Gastroesophageal sphincter (tissue), 4 donors: ENCODE measurements at regions not wholly inside any gene's neighbourhood (a gene's known extent, or its start where the extent isn't known, plus 50 kb on each side); places are given as distances from the start of the nearest gene placed in this dataset.
"Not testable (repeated sequence)": the region's sequence is repeated elsewhere in the genome, so short reads cannot be mapped to it uniquely, and the experiment has no call there.

Experiments used
- ATAC-seq: fragments of 150-250 bp; one replicate; pipeline ENCODE4 v1.9.1; 2016; ENCODE audit warnings: mild to moderate bottlenecking, moderate library complexity
- H3K27ac ChIP-seq, 4 donors: fragments of 200-600 bp; sonication (generic) in 3 of 4; 1 replicate in 3 of 4; 2 replicates in 1 of 4; pipeline ENCODE4 v1.5.1; 2016 to 2019
- H3K27me3 ChIP-seq: fragments of 200-600 bp; sonication (generic); one replicate; pipeline ENCODE4 v1.5.1; 2019
- H3K36me3 ChIP-seq, 2 donors: fragments of 200-600 bp; sonication (generic); one replicate each; pipeline ENCODE4 v1.5.1; 2019; ENCODE audit warnings: control low read depth in 1 of 2
- H3K4me1 ChIP-seq, 3 donors: fragments of 200-600 bp; sonication (generic); 1 replicate in 2 of 3; 2 replicates in 1 of 3; pipeline ENCODE4 v1.5.1; 2016 to 2019; ENCODE audit warnings: control low read depth in 2 of 3
- H3K4me3 ChIP-seq, 2 donors: fragments of 200-600 bp; sonication (generic); one replicate each; pipeline ENCODE4 v1.5.1; 2019; ENCODE audit warnings: mild to moderate bottlenecking in 1 of 2, moderate library complexity in 1 of 2
- H3K9me3 ChIP-seq, 3 donors: fragments of 200-600 bp; sonication (generic); one replicate each; pipeline ENCODE4 v1.5.1; 2017 to 2019; ENCODE audit warnings: control low read depth in 2 of 3
- CTCF ChIP-seq, 4 experiments: fragments of 200-600 bp in 2 of 4; fragments of 450-650 bp in 2 of 4; sonication (generic) in 1 of 4; IDR thresholded peaks; one replicate each; pipeline ENCODE4 v1.5.1; 2017 to 2019; ENCODE audit warnings: antibody characterized with exemption in 4 of 4, mild to moderate bottlenecking in 2 of 4, moderate library complexity in 2 of 4
- EP300 ChIP-seq: sonication (generic); formaldehyde crosslinking; IDR thresholded peaks from one replicate; pipeline ENCODE4 v1.6.1; 2017; ENCODE audit warnings: antibody characterized with exemption, mild to moderate bottlenecking
- POLR2A ChIP-seq, 2 donors: fragments of 450-650 bp; IDR thresholded peaks; one replicate each; pipeline ENCODE4 v1.6.1; 2017; ENCODE audit warnings: antibody characterized with exemption in 2 of 2, mild to moderate bottlenecking in 2 of 2, moderate library complexity in 1 of 2
- POLR2AphosphoS5 ChIP-seq: sonication (generic); formaldehyde crosslinking; IDR thresholded peaks from one replicate; pipeline ENCODE4 v1.6.1; 2017; ENCODE audit warnings: antibody characterized with exemption
- WGBS, 2 donors: methylation state at CpG; one replicate each; pipeline ENCODE4 v1.1.5; 2018; ENCODE audit warnings: low coverage in 1 of 2; 5-methylcytosine and 5-hydroxymethylcytosine counted together

- Histone ChIP-seq H3K36me3 (no peaks in the 10 kb centered on the region), H3K4me1 (no peaks in the 10 kb centered on the region), H3K4me3 (no peak overlapping the region), H3K27me3 (no peaks in the 10 kb centered on the region), H3K27ac (no peak overlapping the region), H3K9me3 (peaks cover 0 to 19% (median 0%) of the 10 kb centered on the region in 3 donors)
- no peak for ATAC-seq
- 83 to 93% methylated on average over 3 to 4 of the region's 5 CpGs for WGBS, 2 donors
- no peak for TF ChIP-seq POLR2A (IDR thresholded peaks at IDR 0.05)
- no peak for TF ChIP-seq CTCF (IDR thresholded peaks at IDR 0.05)
- no peak for TF ChIP-seq POLR2AphosphoS5
- no peak for TF ChIP-seq EP300
These were observed 366.8 kb downstream of the RPS6KC1 start for GRCh38 chr1:213417846-213418245.

GRCh38 chr1:213418268-213419071 is 367.4 kb downstream of the RPS6KC1 start:
- TF ChIP-seq EP300, result no peak
- Histone ChIP-seq H3K9me3 (peaks cover 0 to 14% (median 0%) of the 10 kb centered on the region in 3 donors), H3K27me3 (no peaks in the 10 kb centered on the region), H3K36me3 (no peaks in the 10 kb centered on the region), H3K4me3 (no peak overlapping the region), H3K27ac (no peak overlapping the region), H3K4me1 (no peaks in the 10 kb centered on the region)
- WGBS, 2 donors, result 58 to 60% methylated on average over 8 to 17 of the region's 19 CpGs
- ATAC-seq, result no peak

- Histone ChIP-seq H3K9me3 (peaks cover 0 to 10% (median 0%) of the 10 kb centered on the region in 3 donors), H3K4me3 (no peak overlapping the region), H3K4me1 (no peaks in the 10 kb centered on the region), H3K36me3 (no peaks in the 10 kb centered on the region), H3K27me3 (no peaks in the 10 kb centered on the region), H3K27ac (no peak overlapping the region)
- 82 to 84% methylated on average over 1 to 3 of the region's 3 CpGs for WGBS, 2 donors
- TF ChIP-seq CTCF (IDR thresholded peaks at IDR 0.05), result no peak
- no peak for TF ChIP-seq POLR2AphosphoS5
- no peak for TF ChIP-seq EP300
- no peak for TF ChIP-seq POLR2A (IDR thresholded peaks at IDR 0.05)
- ATAC-seq, result no peak
These were observed 368.5 kb downstream of the RPS6KC1 start for GRCh38 chr1:213419401-213420030.

- not testable (repeated sequence) for H3K4me3 ChIP-seq, ATAC-seq, H3K4me1 ChIP-seq, H3K27me3 ChIP-seq, H3K36me3 ChIP-seq, H3K27ac ChIP-seq, H3K9me3 ChIP-seq
- WGBS, 2 donors, result 74 to 86% methylated on average over 4 to 5 of the region's 7 CpGs
These were observed 370.1 kb downstream of the RPS6KC1 start for GRCh38 chr1:213421178-213421577.

- peaks cover 0 to 6% (median 0%) of the 10 kb centered on the region in 3 donors for H3K9me3 ChIP-seq
- no peak for TF ChIP-seq EP300
- no peak for TF ChIP-seq POLR2AphosphoS5
- TF ChIP-seq CTCF (IDR thresholded peaks at IDR 0.05), result no peak
- no peak for TF ChIP-seq POLR2A (IDR thresholded peaks at IDR 0.05)
- WGBS, 2 donors, result 30 to 53% methylated on average over 3 to 4 of the region's 4 CpGs
- no peaks in the 10 kb centered on the region for H3K36me3 ChIP-seq
- H3K27ac ChIP-seq, result no peak overlapping the region
- ATAC-seq, result no peak
- no peaks in the 10 kb centered on the region for H3K4me1 ChIP-seq
- H3K27me3 ChIP-seq, result no peaks in the 10 kb centered on the region
- H3K4me3 ChIP-seq, result no peak overlapping the region
These were observed 372.0 kb downstream of the RPS6KC1 start for GRCh38 chr1:213423041-213423440.

GRCh38 chr1:213423605-213424004 is 372.6 kb downstream of the RPS6KC1 start:
- no peak for ATAC-seq
- no peaks in the 10 kb centered on the region for H3K4me1 ChIP-seq
- 72 to 73% methylated on average over 6 to 9 of the region's 12 CpGs for WGBS, 2 donors
- H3K9me3 ChIP-seq, result peaks cover 0 to 6% (median 0%) of the 10 kb centered on the region in 3 donors
- no peak overlapping the region for H3K27ac ChIP-seq
- no peak overlapping the region for H3K4me3 ChIP-seq
- H3K27me3 ChIP-seq, result no peaks in the 10 kb centered on the region
- H3K36me3 ChIP-seq, result no peaks in the 10 kb centered on the region
- TF ChIP-seq POLR2AphosphoS5 (no peak), EP300 (no peak)
